ENCODE measurements at regions not wholly inside any gene's neighbourhood (a gene's known extent, or its start where the extent isn't known, plus 50 kb on each side); places are given as distances from the start of the nearest gene placed in this dataset.

- DNase-seq (ENCODE audit: low spot score), result no peak
Measured at GRCh38 chr20:10992731-10993130, 318.9 kb upstream of the JAG1 start.

GRCh38 chr20:10994991-10995700, 321.3 kb upstream of the JAG1 start:
- no peak for DNase-seq (ENCODE audit: low spot score)

- DNase-seq (ENCODE audit: low spot score), result no peak
Measured at GRCh38 chr20:10998476-10998875, 324.7 kb upstream of the JAG1 start.

DNA sequence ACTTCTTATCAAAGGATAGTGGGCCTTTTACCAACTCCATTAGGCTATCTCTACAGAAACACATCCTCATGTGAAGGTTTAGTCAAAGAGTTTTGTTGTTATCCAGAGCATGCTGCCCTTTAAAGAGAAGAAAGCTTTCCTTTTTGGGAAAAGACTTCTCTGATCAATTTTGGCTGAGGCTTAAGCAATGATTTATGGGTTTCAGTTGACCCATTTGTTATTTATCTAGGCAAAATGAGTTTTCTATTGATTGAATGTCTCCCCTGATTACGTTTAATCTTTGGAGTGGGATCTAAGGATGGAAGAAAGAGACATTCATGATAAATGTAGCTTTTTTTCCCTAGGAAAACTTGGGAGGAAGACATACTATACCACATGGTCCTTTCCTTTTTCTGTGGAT, 326.6 kb upstream of the JAG1 start:
- no peak for DNase-seq (ENCODE audit: low spot score)

DNA sequence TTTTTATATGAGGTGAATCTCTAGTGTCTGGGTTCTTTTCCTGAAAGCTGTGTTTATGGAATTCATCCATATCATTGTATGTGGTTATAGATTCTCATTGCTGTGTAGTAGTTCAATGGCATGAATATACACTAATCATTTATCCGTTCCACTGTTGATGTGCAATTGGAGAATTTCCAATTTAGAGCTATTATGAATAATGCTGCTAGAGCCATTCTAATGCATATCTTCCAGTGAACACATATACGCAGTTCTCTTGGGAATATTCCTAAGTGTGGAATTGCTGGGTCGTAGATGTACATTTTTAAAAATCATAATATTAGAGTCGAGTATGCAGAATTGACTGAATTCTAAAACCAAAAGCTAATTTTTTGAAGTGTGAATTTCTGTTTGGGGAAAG, 327.5 kb upstream of the JAG1 start:
- no peak for DNase-seq (ENCODE audit: low spot score)

GRCh38 chr20:11001764-11002540, 328.2 kb upstream of the JAG1 start:
- no peak for DNase-seq (ENCODE audit: low spot score)

DNA sequence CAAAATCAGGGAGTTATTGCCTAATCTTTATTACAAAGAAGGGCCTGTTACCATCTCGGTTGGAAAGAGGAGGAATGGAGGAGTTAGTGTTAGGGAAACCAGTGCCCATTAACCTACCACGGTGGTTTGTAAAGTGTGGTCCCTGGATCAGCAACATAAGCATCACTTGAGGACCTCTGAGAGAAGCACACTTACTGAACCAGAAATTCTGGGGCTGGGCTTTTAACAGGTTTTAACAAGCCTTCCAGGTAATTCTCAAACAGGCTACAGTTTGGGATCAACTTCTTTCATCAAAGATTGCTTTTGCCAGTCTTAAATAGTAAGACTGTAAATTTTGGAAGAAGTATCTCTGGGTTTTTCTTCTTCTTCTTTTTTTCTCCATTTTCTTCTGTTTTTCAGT, 329.5 kb upstream of the JAG1 start:
- no peak for DNase-seq (ENCODE audit: low spot score)

DNA sequence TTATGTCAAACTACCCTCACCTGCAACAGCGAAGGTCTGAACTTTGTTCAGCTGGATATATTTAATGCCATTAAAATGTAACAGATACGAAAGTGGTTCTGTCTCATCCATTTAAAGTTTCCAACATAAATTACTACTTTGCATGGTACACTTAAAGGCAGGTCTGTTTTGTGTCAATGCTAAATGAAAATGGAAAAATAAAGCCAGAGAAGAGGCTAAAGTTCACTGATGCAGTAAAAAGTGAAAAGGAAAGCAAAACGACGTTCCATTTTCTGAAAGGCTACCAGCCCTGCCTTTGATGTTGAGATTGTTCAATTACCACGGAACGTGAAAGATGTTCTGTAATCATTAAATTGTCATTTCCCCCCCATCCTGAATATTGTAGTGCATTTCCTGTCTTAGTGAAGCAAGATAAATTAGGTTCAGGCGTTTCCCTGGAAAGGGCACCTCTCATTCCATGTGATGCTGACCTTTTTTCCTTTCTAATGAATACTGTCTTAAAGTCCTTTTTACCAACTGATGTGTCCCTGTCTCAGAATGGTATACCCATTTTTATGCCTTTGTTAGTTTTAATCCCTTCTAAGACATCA, 334.7 kb upstream of the JAG1 start:
- no peak for DNase-seq (ENCODE audit: low spot score)

- no peak for DNase-seq (ENCODE audit: low spot score)
Measured at GRCh38 chr20:11011653-11012052, 337.9 kb upstream of the JAG1 start.

DNA sequence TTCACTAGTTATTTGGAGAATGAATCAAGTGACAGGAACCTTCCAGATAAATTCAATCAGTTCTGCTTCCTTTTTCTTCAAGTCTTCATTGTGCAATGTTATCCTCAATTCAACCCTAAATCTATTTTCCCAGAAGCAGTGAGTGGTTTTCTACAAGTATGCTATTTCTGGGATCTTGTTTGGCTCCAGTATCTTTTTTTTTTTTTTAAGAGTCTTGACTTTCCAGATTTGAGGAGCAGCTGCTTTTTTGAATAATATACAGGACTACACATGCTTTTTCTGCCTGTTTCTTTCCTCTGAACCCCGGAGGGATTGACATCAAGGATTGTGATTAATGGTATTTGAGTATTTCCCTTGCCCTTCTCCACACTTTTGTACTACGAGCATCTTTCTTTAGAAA, 339.2 kb upstream of the JAG1 start:
- no peak for DNase-seq (ENCODE audit: low spot score)

DNA sequence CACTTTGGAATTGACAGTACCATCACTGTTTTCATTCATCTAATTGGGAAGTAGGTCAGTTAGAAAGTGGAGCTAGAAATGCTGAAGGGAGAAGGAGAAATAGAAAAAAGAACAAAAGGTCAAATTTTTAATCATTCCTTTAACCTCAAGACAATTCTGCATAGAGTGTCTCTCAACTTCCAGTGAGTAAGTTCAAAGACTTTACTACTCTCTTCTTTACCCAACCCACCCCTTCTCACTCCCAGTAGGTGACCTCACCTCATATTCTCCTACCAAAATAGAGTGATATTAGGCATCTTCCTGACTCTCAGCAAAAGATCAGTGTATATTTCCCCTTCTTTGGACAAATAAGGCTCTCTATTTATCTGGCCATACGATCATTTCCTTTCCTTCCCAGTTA, 340.0 kb upstream of the JAG1 start:
- DNase-seq (ENCODE audit: low spot score), result no peak

DNA sequence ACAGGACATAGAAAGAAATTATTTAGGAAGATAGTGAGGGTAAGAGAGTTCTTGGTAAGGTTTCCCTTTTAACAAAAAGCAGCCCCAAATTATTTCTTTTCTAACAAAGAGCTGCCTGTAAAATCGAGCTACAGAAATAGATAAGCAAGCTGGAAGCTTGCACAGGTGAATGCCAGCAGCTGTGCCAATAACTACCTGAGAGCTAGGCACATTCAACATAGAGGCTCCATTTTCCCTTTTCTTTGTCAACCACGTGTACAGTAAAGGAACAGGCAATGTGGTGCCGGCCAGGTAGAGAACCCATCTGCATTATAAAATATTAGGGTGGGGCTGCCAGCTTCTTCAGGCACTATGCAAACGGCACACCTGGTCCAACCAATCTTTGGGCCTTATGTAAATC, 341.6 kb upstream of the JAG1 start:
- no peak for DNase-seq (ENCODE audit: low spot score)

GRCh38 chr20:11017446-11017845, 343.6 kb upstream of the JAG1 start:
- DNase-seq (ENCODE audit: low spot score), result no peak

DNA sequence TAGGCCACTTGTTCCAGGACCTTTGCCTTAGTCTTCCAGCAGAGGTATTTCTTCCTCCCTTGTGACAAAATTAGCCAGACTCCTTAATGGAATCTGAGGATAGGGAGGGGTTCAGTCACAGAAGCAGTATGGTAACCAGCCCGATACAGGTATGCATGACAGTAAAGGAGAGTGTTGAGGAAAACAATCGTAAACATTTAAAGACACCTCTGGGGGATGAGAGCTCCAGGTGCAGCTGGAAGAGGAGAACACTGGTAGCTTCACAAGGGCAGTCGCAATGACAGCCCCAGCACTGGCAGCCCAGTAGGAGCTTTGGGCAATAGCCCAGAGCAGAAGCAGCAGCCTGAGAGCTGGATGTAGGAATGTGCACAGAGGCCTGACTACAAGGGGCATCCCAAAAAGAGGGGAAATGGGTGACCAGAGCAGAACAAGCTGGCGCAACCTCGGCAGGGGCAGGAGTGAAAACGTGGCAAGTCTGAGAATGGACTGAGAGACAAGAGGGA, 344.9 kb upstream of the JAG1 start:
- DNase-seq (ENCODE audit: low spot score), result no peak

DNA sequence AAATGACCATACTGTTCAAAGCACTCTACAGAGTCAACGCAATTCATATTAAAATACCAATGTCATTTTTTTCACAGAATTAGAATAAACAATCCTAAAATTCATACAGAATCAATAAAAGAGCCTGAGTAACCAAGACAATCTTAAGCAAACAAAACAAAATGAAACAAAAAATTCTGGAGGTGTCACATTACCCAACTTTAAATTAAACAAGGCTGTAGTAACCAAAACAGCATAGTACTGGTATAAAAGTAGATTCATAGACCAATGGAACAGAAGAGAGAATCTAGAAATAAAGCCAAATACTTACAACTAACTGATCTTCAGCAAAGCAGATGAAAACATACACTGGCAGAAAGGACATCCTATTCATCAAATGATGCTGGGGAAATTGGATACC, 346.9 kb upstream of the JAG1 start:
- DNase-seq (ENCODE audit: low spot score), result no peak

DNA sequence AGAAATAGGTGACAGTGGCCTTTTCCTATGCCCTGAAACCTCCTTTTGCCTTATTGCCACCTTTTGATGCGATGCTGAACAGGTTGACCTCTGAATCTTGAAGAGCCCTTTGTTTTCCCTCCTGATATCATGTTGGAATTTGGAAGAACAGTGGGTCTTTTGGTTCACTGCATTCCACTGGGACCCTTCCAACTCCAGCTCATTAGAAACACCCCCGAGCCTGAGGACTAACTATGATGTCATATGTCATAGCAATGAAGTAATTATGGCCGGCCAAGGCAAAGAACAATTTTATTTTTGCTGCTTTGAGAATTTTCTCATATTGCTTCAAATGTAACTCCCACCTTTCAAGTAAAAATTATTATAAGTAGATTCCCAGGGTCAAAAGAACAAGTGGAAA, 353.4 kb upstream of the JAG1 start:
- peak; percentile 31 for DNase-seq (ENCODE audit: low spot score)

DNA sequence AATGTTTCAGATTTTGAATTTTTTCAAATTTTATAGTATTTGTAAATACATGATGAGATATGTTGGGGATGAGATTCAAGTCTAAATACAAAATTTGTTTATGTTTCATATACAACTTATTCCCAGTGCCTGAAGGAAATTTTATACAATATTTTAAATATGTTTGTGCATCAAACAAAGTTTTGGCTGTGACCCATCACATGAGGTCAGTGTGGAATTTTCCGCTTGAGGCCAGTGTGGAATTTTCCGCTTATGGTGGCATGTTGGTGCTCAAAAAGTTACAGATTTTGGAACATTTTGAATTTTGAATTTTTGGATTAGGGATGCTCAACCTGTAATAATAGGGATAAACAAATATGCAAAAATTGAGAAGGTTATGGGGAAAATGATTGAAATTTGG, 356.6 kb upstream of the JAG1 start:
- no peak for DNase-seq (ENCODE audit: low spot score)

- no peak for DNase-seq (ENCODE audit: low spot score)
Measured at GRCh38 chr20:11031300-11031699, 357.5 kb upstream of the JAG1 start.

GRCh38 chr20:11032611-11033010, 358.8 kb upstream of the JAG1 start:
- no peak for DNase-seq (ENCODE audit: low spot score)

- DNase-seq (ENCODE audit: low spot score), result no peak
Measured at GRCh38 chr20:11034025-11034424, 360.2 kb upstream of the JAG1 start.

GRCh38 chr20:11035211-11035610, 361.4 kb upstream of the JAG1 start:
- DNase-seq (ENCODE audit: low spot score), result no peak

DNA sequence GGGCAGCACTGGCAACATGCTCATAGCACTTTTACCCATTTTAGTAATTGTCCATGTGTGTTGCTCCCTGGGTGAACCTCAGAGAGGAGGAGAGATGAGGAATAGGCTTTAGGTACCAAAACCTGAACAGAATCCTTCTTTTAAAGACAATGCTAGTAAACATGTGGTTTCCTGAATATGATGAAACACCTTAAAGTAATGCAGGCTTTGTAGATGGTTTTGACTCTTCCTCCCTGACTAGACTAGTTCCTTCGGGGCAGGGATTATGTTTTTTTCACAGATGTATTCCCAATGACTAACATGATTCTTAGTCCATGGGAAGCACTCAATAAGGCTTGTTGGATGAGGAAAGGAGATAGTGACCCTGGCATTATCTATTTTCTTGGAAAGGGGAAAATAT, 367.6 kb upstream of the JAG1 start:
- DNase-seq (ENCODE audit: low spot score), result no peak

DNA sequence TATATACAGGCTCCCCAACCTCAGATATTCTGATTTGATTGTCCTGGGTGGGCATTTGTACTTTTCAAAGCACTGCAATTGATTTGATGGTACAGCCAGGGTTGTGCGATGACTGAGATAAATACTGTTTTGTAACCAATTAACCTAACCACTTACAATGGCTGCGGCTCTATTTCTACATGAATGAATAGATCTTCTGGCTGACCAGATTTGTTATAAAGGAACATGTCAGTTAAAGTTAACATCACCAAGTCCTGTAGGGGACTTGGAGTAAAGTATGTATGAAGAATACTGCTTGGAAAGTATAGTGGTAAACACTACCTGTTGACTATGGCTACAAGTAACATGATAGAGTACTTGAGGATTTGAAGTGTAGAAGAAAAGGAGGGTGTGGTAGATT, 369.2 kb upstream of the JAG1 start:
- DNase-seq (ENCODE audit: low spot score), result no peak

Measured in COLO829 (cell line).